Erythroblast (primary cell): ENCODE measurements at regions not wholly inside any gene's neighbourhood (a gene's known extent, or its start where the extent isn't known, plus 50 kb on each side); places are given as distances from the start of the nearest gene placed in this dataset.

Experiments
- DNase-seq, 2 experiments: peaks; one replicate each; lab custom pipeline; 2025; lab: John Stamatoyannopoulos, UW
- GATA1 ChIP-seq: IDR thresholded peaks from 2 replicates; pipeline ENCODE4 v1.6.1; 2011; ENCODE audit warnings: low read depth, mild to moderate bottlenecking, control low read depth, low read length, moderate library complexity
- POLR2A ChIP-seq: IDR thresholded peaks from 2 replicates; pipeline ENCODE4 v1.6.1; 2011; ENCODE audit warnings: mild to moderate bottlenecking, low read length

GRCh38 chr10:130459011-130459410 lies 322.8 kb downstream of the GLRX3 start:
- TF ChIP-seq GATA1, result no peak
- TF ChIP-seq POLR2A, result no peak
- no peak for DNase-seq

GRCh38 chr10:130459851-130460490 lies 323.8 kb downstream of the GLRX3 start:
- TF ChIP-seq GATA1 (no peak), POLR2A (no peak)
- DNase-seq, result no peak

DNA sequence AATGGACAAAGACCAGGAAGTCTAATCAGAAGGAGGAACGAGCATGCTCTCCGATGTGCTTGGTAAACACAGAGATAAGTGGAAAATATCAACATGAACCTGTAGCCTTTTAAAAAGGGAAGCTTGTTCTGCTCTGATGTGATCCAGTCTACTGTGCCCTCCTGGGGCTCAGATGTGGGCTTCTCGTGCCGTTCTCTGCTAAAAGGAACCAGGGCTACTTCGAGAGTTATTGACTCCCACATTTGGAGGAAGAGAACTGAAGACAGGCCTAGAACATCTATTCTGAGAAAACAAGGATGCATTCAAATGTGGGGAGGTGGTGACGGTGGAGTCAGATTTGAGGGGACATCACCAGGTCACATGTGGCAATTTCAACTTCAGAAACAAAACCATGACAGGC lies 325.4 kb downstream of the GLRX3 start:
- no peak for TF ChIP-seq POLR2A
- no peak for TF ChIP-seq GATA1
- DNase-seq, result no peak

DNA sequence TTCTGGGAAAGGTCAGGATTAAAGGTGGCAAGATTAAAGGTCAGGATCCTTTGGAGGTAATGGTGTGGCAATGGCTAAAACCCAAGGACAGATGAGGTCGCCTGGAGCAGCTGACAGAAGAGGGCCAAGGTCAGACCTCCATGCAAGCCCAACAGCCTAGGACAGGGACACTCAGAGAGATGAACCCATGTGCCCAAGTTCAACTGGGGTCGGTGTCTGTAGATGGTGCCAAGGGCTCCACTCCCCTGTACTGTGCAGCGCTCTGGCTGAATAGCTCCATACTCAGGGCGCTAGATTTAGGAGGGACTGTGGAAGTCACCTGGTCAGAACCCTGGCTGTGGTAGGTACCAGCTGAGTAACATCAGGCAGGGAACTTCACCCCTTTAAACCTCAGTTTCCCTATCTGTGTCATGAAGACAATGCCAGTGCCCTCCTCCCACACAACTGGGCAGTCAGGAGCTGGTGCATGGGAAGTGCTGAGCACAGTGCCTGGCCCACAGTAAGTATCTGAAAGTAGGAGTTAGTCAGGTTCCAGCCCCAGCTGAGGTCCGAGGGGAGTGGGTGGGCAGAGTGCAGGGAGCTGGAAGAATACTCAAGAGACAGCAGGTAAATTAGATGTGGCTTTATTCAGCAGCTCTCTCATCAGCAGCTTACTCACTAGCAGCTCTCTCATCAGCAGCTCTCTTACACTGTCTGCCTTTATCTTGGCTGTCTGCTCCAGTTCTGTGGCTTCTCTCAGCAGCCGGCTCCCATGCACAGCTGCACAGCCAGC lies 327.1 kb downstream of the GLRX3 start:
- TF ChIP-seq POLR2A (no peak), GATA1 (no peak)
- DNase-seq, result no peak

- no peak for TF ChIP-seq POLR2A
- TF ChIP-seq GATA1, result no peak
- DNase-seq, result no peak
Observed at GRCh38 chr10:130463876-130464364, 327.7 kb downstream of the GLRX3 start.

GRCh38 chr10:130464426-130464825 lies 328.2 kb downstream of the GLRX3 start:
- TF ChIP-seq POLR2A, result no peak
- no peak for TF ChIP-seq GATA1
- DNase-seq, result no peak

DNA sequence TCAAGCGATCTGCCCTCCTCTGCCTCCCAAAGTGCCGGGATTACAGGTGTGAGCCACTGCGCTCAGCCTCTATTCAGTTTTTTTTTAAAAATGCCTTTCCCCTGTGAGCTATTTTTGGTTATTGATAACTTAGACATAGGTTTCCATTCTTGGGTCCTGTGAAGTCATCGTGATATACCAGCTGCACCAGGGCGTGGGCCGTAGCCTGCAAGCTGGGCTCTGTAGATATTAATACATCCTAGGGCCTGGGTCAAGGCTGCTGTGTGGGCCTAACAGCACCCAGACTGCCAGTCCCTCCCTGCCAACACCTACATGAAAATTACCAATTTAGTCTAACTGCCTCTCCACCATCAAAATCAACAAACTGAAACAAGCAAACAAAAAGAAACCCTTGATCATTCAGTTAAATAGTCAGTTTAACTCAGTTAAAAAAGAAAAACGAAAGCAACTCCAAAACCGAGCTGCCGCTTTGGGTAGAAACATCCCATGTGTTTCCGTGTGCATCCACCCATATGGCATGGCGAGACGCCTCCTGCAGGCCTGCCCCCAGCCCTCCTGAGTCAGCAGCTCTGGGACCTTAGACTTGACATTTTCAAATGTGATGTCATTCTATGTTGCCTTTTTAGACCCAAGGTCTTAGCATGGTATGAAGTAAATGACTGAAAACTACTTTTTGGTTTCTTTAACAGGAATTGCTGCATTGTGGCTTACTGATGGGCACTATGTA lies 330.2 kb downstream of the GLRX3 start:
- DNase-seq, result no peak
- TF ChIP-seq GATA1 (no peak), POLR2A (no peak)

DNA sequence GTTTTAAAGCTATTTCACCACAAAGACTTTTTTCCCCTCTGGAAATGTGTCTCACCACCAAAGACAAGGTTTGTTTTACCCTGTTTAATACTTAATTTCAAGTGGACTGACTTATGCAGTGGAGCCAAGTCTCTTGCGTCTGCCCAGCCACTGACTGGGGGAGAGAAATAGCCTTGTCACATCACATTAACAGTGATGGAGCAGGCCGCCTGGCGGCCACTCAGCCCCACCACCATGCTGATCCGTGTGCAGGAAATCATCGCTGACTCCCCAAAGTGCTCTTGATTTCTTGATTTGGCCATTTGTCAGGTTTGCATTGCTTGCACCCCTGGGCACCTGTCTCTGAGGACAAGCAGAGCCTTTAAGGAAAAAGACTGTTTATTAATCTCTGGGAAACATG lies 334.1 kb downstream of the GLRX3 start:
- no peak for TF ChIP-seq GATA1
- no peak for TF ChIP-seq POLR2A
- DNase-seq, result no peak

DNA sequence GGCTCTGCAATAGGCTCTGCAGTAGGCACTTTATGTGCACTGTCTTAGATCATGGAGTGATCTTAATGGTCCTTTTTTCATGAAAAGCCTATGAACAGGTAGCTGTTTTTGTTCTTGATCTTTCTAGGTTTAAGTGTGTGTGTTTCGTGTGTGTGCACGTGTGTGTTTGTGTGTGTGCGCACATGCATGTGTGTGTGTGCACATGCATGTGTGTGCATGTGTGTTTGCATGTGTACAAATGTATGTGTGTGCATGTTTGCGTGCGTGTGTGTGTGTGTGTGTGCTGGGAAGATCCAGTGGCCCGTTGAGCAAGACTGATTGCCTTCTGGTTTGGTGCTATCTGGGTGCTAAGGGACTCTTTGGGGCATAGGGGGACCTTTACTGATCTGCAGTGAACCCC lies 334.8 kb downstream of the GLRX3 start:
- DNase-seq, result no peak
- no peak for TF ChIP-seq POLR2A
- no peak for TF ChIP-seq GATA1

DNA sequence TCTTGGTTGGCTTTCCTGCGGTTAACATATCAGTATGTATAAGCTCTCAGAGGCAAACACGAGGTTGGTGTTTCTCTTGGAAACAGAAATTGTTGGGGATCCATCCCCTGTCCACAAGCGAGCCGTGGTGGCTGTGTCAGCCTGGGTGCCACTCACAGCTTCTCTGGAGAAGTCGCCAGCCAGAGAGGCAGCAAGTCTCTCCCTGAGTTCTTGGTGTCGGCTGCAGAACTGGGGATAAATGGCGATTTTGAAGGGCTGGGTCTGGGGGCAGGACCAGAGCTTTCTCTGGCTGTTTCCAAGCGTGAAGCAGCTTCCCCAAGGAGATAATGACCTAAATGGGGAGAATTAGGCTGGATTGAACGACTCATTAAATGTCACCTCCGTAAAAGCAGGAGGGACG lies 335.3 kb downstream of the GLRX3 start:
- TF ChIP-seq POLR2A (no peak), GATA1 (no peak)
- no peak for DNase-seq

GRCh38 chr10:130472236-130472635 lies 336.0 kb downstream of the GLRX3 start:
- no peak for TF ChIP-seq POLR2A
- no peak for TF ChIP-seq GATA1
- no peak for DNase-seq

DNA sequence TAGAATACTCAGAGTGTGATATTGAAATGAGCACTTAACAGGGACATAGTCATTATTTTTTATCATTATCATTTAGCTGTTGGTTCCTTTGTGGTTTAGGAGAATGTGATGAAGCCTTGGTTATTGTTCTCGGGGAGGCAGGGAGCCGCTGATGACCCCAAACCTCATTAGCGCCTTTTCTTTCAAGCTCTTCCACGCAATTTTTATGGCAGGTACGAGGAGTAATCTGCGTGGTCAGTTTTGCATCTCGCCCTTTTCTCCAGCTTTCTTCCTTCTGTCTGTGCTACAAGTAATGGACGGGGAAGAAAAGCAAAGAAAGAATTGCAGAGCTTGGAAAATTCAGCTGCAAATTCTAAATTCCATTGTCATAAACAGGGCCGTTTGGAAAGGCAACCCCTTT lies 338.4 kb downstream of the GLRX3 start:
- no peak for DNase-seq
- no peak for TF ChIP-seq GATA1
- no peak for TF ChIP-seq POLR2A

- no peak for DNase-seq
- TF ChIP-seq GATA1, result no peak
- TF ChIP-seq POLR2A, result no peak
Observed at GRCh38 chr10:130477360-130477759, 341.2 kb downstream of the GLRX3 start.

GRCh38 chr10:130479146-130479545 lies 343.0 kb downstream of the GLRX3 start:
- no peak for TF ChIP-seq POLR2A

GRCh38 chr10:130479926-130480325 lies 343.7 kb downstream of the GLRX3 start:
- no peak for TF ChIP-seq POLR2A
- TF ChIP-seq GATA1, result no peak
- DNase-seq, result no peak

More at GRCh38 chr10:130479146-130479545, 343.0 kb downstream of the GLRX3 start:
- DNase-seq, result no peak
